C4-2B (cell line): ENCODE measurements at regions not wholly inside any gene's neighbourhood (a gene's known extent, or its start where the extent isn't known, plus 50 kb on each side); places are given as distances from the start of the nearest gene placed in this dataset.

ENCODE experiments used
- H3K27ac ChIP-seq: fragments of 450-650 bp; 2 replicates; pipeline ENCODE4 v1.5.1; 2017
- ZFX ChIP-seq: fragments of 450-650 bp; IDR thresholded peaks from 2 replicates; pipeline ENCODE4 v1.6.1; 2017
- TF ChIP-seq, protein P1 (sequence below): fragments of 450-650 bp; conservative IDR thresholded peaks from 2 replicates; pipeline ENCODE4 v1.5.1; 2017; ENCODE audit warnings: mild to moderate bottlenecking

DNA sequence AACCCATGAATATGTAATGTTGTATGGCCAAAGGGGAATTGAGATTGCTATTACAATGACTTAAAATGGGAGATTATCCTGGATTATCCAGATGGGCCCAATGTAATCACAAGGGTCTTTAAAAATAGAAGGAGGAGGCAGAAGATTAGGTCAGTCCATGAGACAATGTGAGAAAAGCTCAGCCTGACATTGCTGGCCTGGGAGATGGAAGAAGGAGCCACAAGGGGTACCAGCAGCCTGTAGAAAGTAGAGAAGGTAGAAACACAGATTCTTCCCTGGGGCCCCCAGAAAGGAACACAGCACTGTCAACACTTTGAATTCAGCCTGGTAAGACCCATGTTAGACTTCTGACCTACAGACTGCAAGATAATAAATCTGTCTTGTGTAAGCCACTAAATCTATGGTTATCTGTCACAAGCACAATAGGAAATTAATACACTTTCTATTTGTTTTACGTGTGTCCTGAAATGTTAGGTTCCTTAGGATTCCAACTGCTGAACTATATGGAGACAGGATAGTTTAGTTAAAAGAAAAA is 132.9 kb upstream of the SERP2 start:
- TF ChIP-seq, protein P1, sequence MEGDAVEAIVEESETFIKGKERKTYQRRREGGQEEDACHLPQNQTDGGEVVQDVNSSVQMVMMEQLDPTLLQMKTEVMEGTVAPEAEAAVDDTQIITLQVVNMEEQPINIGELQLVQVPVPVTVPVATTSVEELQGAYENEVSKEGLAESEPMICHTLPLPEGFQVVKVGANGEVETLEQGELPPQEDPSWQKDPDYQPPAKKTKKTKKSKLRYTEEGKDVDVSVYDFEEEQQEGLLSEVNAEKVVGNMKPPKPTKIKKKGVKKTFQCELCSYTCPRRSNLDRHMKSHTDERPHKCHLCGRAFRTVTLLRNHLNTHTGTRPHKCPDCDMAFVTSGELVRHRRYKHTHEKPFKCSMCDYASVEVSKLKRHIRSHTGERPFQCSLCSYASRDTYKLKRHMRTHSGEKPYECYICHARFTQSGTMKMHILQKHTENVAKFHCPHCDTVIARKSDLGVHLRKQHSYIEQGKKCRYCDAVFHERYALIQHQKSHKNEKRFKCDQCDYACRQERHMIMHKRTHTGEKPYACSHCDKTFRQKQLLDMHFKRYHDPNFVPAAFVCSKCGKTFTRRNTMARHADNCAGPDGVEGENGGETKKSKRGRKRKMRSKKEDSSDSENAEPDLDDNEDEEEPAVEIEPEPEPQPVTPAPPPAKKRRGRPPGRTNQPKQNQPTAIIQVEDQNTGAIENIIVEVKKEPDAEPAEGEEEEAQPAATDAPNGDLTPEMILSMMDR, result no peak
- no peak for TF ChIP-seq ZFX

GRCh38 chr13:44241638-44242037 is 132.0 kb upstream of the SERP2 start:
- H3K27ac ChIP-seq, result no peak overlapping the region
- TF ChIP-seq, protein P1, result no peak
- no peak for TF ChIP-seq ZFX

More for the DNA sequence above, 132.9 kb upstream of the SERP2 start:
- H3K27ac ChIP-seq, result no peak overlapping the region

DNA sequence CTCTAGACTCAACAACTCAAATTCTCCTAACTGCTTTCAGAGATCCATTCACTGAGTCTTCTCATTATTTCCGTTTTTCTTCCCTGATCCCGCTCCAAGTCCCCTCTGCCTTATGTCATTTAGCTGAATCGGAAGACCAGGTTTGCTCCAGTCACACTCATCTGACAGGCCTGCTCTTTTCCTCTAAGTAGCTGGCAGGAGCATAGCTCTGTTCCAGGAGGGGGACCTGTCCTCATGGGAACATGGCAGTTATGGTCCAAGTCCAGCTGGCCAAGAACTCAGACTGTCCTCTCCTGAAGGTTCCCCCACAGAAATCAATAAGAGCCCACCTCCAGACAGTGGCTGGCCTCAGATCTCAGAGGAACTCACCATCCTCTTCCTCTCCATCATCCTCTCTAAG is 130.9 kb upstream of the SERP2 start:
- TF ChIP-seq ZFX, result no peak
- TF ChIP-seq, protein P1, result no peak
- H3K27ac ChIP-seq, result no peak overlapping the region

DNA sequence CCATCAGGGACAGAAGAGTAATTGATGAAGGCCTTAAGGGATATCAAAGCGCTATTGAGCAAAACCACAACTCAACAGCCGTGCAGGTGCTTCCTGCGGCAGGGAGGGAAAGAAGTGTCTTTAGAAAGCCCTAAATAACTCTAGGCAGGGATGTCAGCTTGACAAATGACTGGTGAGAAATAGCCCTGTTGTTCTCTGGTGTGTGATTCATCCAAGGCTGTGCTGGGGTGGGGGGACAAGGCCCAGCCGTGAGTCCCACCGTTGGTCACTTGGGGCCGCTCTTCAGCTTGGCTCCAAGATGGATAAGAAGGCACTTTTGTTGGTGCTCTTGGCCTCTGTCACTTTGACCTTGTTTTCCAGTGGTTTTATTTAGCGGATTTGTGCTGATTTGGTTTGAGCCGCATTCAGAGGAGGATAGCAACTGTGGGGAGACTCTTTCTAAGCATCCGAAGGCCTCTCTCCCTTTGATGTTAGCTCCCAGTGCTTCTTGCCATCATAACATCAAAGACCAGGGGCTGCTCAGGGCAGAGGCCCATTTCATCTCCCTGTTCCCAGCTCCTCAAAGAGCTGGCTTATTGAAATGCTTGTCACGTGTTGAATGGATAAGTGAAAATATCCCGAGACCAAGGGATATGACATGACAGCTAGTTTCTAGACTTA is 130.3 kb upstream of the SERP2 start:
- TF ChIP-seq ZFX, result no peak
- TF ChIP-seq, protein P1, result peak; percentile 14
- no peak overlapping the region for H3K27ac ChIP-seq

- no peak for TF ChIP-seq ZFX
- TF ChIP-seq, protein P1, result no peak
- no peak overlapping the region for H3K27ac ChIP-seq
These were observed 129.3 kb upstream of the SERP2 start for GRCh38 chr13:44244288-44244687.

GRCh38 chr13:44249431-44249836 is 124.2 kb upstream of the SERP2 start:
- peak overlapping the region; percentile 66 for H3K27ac ChIP-seq
- TF ChIP-seq ZFX, result no peak
- TF ChIP-seq, protein P1, result no peak

DNA sequence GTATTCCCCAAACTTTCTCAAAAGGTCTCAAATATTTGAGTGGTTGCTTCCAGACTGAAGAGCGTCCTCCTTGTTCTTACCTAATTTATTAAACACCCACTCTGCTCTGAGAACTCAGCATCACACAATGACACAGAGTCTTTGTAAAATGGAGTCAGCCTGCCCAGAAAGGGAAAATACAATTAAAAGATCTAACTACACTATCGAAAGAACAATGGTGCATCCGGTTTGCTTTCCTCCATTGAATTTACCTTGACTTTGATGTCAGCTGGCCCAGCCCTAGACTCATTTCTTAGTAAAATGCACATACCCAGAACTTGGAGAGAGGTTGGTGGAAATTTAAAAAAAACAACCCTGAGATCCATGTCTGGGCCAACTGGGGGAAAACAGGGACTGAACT is 120.7 kb upstream of the SERP2 start:
- no peak overlapping the region for H3K27ac ChIP-seq
- TF ChIP-seq, protein P1, result no peak
- TF ChIP-seq ZFX, result no peak
